Left ventricle myocardium inferior (tissue), 1 donor: ENCODE measurements at regions not wholly inside any gene's neighbourhood (a gene's known extent, or its start where the extent isn't known, plus 50 kb on each side); places are given as distances from the start of the nearest gene placed in this dataset.

Experiments
- DNase-seq: peaks from one replicate; pipeline ENCODE4 v3.0.0-alpha.2; 2020
- H3K27ac ChIP-seq: fragments of 200-600 bp; replicated peaks from 2 replicates; pipeline ENCODE4 v1.8.0; 2021
- H3K27me3 ChIP-seq: fragments of 200-600 bp; 2 replicates; pipeline ENCODE4 v1.8.0; 2021; ENCODE audit warnings: low read depth
- H3K36me3 ChIP-seq: fragments of 200-600 bp; 2 replicates; pipeline ENCODE4 v1.8.0; 2021
- H3K4me1 ChIP-seq: fragments of 200-600 bp; 2 replicates; pipeline ENCODE4 v1.8.0; 2021
- H3K4me3 ChIP-seq: fragments of 200-600 bp; 2 replicates; pipeline ENCODE4 v1.8.0; 2021; ENCODE audit warnings: mild to moderate bottlenecking, moderate library complexity
- H3K9me3 ChIP-seq: fragments of 200-600 bp; replicated peaks from 2 replicates; pipeline ENCODE4 v1.8.0; 2021
- intact Hi-C: fragments of 100-400 bp; cut with micrococcal nuclease; formaldehyde crosslinking; loops from one replicate; pipeline ENCODE4 v1.11.0; 2022
- TF ChIP-seq, protein P1 (sequence below): fragments of 200-600 bp; IDR thresholded peaks from 2 replicates; pipeline ENCODE4 v1.8.0; 2021; ENCODE audit warnings: antibody characterized with exemption, mild to moderate bottlenecking, borderline replicate concordance
- donor health status: DM: no; HTN: yes; CAD: no; lungs with severe emphysema.

DNA sequence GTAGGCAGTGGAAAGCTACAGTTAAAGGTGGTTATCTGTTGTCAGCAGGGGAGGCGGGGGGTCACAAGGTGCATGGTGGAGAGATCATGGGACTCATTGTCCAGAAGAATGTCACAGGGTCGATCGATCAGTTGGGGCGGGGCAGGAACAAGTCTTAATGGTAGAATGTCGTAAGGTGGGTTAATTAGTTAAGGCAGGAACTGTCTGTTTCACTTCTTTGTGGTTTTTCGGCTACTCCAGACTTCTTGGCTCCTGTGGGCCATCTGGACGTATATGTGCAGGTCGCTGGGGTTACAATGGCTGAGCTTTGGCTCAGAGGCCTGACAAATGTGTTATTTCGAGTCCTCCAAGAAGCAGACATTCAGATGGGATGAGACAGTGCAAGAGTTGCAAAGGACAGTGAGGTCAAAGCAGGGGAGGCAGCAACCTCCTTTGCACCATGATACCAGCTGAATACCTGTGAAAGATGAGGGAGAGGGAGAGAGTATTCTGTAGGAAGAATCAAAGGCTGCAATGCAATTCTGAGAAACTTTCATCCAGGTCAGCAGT, 246.9 kb upstream of the TMEM132C start:
- Histone ChIP-seq H3K4me1 (no peaks in the 10 kb centered on the region), H3K36me3 (no peaks in the 10 kb centered on the region), H3K9me3 (no peaks in the 10 kb centered on the region), H3K27ac (no peak overlapping the region), H3K4me3 (no peak overlapping the region), H3K27me3 (peaks cover 31% of the 10 kb centered on the region)
- TF ChIP-seq, protein P1, sequence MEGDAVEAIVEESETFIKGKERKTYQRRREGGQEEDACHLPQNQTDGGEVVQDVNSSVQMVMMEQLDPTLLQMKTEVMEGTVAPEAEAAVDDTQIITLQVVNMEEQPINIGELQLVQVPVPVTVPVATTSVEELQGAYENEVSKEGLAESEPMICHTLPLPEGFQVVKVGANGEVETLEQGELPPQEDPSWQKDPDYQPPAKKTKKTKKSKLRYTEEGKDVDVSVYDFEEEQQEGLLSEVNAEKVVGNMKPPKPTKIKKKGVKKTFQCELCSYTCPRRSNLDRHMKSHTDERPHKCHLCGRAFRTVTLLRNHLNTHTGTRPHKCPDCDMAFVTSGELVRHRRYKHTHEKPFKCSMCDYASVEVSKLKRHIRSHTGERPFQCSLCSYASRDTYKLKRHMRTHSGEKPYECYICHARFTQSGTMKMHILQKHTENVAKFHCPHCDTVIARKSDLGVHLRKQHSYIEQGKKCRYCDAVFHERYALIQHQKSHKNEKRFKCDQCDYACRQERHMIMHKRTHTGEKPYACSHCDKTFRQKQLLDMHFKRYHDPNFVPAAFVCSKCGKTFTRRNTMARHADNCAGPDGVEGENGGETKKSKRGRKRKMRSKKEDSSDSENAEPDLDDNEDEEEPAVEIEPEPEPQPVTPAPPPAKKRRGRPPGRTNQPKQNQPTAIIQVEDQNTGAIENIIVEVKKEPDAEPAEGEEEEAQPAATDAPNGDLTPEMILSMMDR = no peak
- no peak for DNase-seq
- intact Hi-C loops = no loop called here

DNA sequence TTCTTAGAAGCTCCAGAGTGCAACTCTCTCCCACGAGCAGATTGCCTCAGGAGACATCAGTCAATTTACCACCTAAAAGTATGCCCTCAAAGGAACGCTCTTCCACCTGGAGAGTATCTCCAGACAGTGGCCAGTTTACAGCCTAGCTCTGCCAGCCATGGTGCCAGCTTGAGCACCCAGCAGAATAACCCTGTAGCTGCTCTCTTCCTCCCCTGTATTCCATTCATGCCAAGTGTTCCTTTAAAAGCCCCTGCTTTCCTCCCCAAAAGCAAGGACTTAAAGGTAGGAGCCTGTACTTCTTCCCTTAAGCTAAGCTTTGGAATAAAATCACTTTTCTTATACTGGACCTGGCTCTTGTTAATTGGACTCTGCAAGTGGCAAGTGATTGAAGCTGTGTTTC, 245.4 kb upstream of the TMEM132C start:
- Histone ChIP-seq H3K27me3 (peaks cover 38% of the 10 kb centered on the region), H3K27ac (no peak overlapping the region), H3K36me3 (no peaks in the 10 kb centered on the region), H3K9me3 (no peaks in the 10 kb centered on the region), H3K4me1 (no peaks in the 10 kb centered on the region), H3K4me3 (no peak overlapping the region)
- intact Hi-C loops = no loop called here
- DNase-seq = no peak
- TF ChIP-seq, protein P1 = no peak

DNA sequence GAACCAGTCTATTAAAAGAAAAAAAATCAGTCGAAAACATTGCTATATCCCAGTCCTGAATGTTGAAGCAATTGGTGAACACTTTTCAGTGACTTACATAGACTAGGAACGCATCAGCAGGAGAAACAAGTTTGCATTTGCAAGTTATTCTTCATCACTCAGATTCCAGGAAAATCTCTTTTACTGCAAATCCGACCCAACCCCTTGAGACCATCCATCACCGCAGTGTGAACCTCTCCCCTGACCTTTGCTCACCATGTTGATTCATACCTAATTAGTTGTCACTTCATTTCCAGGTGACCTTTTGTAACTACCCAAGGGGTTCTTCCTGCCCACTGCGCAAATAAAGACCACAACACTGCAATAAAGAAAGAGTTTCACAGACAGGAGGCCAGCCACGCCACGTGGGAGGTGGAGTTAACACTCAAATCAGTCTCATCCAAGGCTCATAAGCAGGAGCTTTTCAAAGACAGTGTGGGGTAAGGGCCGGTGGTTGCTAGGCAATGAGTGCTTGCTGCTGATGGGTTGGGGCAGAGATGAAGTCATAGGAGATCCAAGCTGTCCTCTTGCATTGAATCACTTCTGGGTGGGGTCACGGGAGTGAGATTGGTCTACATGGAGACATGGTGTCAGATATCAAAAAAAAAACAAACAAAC, 241.3 kb upstream of the TMEM132C start:
- Histone ChIP-seq H3K36me3 (no peaks in the 10 kb centered on the region), H3K9me3 (no peaks in the 10 kb centered on the region), H3K4me3 (no peak overlapping the region), H3K4me1 (no peaks in the 10 kb centered on the region), H3K27me3 (peaks cover 53% of the 10 kb centered on the region), H3K27ac (no peak overlapping the region)
- intact Hi-C loops = no loop called here
- TF ChIP-seq, protein P1 = no peak
- DNase-seq = no peak

DNA sequence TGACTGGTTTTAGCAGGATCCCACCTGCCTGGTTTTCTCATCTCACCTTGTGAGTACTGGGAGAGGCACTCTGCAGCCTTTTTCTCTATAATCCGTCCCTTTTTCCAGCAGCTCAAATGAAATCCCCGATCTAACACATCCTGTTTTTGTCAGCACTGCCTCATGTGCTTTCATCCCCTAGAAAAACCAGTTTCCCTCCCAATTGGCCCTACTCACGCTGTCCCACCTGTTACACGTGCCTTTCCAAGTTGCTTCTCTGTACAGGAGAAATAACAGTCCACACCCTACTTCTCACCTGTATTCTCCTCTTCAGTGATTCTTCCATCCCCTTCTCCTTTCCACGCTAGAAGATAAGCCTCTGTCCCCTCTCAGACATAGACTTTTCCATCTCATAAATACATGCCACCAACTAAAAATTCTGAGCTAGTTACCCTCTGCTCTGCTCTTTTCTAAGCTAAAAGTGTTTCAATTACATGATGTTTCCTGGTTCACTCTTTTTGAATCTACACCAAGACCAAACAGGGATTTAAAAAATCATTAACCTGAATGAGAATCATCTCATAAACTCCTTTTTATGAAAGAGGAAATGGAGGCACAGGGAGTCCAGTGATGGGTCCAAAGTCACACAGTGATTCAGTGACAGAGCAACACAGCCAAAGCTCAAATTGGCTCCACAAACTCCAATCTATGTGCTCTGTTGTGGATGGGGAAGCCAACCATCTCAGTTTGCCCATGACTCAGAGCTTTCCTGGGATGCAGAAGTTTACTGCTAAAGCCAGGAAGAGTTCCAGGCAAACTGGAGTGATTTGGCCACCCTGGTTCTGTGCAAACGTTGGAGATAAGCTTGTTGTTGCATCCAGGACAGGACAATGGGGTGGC, 240.0 kb upstream of the TMEM132C start:
- DNase-seq = no peak
- TF ChIP-seq, protein P1 = no peak
- Histone ChIP-seq H3K4me3 (no peak overlapping the region), H3K9me3 (no peaks in the 10 kb centered on the region), H3K36me3 (no peaks in the 10 kb centered on the region), H3K4me1 (no peaks in the 10 kb centered on the region), H3K27me3 (peaks cover 48% of the 10 kb centered on the region), H3K27ac (no peak overlapping the region)
- intact Hi-C loops = no loop called here

DNA sequence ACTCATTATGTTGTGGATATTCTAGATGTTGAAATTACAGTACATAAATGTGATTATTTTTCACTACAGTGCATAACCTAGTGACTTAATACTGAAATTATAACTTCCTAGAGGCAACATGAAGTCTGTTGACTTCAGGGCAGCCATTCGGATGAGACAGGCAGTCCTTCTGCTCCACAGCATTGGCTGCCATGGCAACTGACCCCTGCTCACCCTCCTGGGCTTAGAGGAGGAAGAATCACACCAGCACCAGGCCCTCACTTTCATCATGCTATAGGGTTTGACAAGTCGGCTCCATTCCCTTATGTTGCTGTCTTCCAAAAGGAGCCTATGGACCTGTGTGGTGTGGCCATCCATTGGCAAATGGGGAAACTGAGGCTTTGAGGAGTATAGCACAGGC, 233.5 kb upstream of the TMEM132C start:
- Histone ChIP-seq H3K9me3 (no peaks in the 10 kb centered on the region), H3K27me3 (peaks cover 45% of the 10 kb centered on the region), H3K36me3 (no peaks in the 10 kb centered on the region), H3K4me1 (no peaks in the 10 kb centered on the region), H3K27ac (no peak overlapping the region), H3K4me3 (no peak overlapping the region)
- TF ChIP-seq, protein P1 = no peak
- intact Hi-C loops = no loop called here
- no peak for DNase-seq
